ENCODE measurements at regions not wholly inside any gene's neighbourhood (a gene's known extent, or its start where the extent isn't known, plus 50 kb on each side); places are given as distances from the start of the nearest gene placed in this dataset.

DNA sequence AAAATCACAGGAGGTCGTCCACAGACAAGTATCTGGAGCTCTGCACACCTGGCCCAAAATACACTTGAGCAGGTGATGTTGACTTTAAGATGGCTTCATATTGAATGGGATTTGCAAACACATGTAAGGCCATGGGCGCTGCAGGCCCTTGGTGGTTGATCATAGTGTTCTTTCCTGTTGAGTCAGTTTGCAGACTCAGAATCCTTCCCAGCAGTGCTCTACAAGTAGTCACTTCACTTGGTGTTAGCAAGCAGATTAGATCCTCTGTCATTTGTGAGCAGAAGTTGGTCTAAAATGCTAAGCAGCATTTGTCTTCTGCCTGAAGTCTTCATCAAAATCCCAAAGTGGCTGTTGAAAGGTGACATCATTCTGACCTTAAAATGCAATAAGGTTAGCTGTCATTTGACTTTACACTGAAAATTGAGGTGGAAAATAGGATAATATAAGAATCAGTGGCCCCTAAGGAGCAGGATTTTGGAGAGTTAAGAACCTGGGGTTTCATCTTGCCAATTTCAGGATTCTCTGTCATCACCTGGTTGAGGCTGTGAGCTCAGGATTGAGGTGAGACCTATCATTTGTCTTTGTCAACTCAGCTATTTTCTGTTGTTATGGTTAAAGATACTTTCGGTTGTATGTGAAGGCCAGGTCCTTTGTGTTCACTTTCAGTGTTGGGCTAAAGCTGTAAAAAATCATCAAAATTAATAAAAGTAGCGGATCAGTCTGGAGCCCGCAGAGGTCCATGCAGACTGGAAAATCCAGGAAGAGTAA, 114.5 kb downstream of the LRRC70 start:
- FAIRE-seq = no peak
- DNase-seq (ENCODE audit: insufficient read length, low spot score) = no peak

DNA sequence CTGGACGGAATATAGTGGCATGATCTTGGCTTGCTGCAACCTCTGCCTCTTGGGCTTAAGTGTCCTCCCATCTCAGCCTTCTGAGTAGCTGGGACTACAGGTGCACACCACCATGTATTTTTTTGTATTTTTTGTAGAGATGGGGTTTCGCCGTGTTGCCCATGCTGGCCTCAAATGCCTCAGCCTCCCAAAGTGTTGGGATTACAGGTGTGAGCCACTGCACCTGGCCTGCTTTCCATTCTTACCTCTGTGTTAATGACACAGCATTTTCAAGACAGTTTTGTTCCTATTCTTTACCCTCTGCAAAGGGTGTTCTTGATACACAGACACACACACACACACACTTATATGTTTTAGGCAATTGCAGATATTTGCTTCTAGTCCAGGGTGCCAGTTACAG, 113.3 kb downstream of the LRRC70 start:
- FAIRE-seq (no peak), DNase-seq (ENCODE audit: insufficient read length, low spot score) (no peak)

DNA sequence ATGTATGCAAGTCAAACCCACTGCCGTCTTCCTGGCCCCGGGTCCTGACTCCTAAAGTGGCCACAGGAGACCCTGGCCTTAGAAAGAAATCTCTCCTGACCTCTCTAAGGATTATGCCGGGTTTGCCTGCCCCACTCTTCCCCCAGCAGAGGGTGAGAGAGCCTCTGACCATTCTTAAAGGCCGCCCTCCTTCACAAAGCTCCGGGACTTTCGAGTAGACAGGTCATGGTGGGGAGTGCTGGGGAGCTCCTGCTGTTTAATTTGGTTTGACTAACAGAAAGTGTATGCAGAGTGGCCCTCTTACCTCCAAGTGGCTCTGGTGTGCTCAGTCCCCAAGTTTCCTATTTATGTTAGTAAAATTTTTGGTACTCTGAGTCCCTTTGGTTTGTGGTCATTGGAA, 111.8 kb downstream of the LRRC70 start:
- FAIRE-seq (no peak), DNase-seq (ENCODE audit: insufficient read length, low spot score) (no peak)

DNA sequence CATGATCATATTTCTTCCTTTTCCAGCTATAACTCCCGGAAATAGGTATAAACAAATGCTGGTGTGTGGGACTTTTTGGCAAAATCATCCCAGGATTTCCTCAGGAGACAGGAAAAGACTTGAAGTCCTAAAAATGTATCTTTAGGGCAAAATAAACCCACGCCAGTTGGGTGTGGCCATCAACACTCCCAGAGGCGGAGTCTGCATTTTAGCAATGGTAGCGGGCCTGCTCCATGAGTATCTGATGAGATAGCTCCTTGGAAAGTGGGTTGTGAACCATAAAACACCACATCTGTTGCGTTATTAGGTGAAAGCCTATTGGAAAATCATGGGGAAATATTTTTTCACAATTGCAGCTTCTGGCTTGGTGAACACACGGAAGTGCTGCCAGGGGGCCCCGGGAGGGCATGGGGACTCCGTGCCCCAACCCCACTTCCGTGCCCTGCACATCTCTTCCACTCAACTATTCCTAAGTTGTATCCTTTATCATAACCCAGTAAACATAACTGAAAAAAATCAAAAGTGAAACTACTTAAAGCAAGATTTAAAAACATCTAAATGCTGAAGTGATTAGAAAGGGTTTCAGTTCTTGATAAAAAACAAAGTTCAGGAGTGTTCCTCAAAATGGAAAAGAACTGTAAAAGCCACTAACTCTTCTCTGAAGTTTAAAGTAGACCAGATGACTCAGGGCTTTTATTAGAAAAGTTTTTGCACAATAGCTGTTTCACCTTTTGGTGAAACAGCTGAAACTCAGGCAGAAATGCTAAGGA, 111.2 kb downstream of the LRRC70 start:
- DNase-seq (ENCODE audit: insufficient read length, low spot score) = no peak
- FAIRE-seq = no peak

DNA sequence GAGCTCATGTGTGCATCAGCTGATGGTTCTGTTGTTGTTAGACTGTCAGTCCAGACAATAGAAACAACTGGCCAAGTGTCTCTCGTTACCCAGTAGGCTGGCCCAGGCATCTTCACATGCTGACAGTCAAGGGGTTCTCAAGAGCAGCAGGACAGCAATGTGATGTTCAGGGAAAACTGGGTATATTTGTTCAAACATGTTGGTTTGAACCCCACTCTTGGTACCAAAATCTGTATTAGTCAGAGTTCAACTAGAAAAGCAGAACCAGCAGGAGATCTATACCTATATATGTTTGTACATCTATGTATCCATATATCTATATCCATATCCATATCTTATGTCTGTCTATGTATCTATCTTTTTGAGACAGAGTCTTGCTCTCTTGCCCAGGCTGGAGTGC, 108.1 kb downstream of the LRRC70 start:
- DNase-seq (ENCODE audit: insufficient read length, low spot score) = no peak
- no peak for FAIRE-seq

GRCh38 chr5:62685221-62685620, 106.6 kb downstream of the LRRC70 start:
- DNase-seq (ENCODE audit: insufficient read length, low spot score) (no peak), FAIRE-seq (no peak)

DNA sequence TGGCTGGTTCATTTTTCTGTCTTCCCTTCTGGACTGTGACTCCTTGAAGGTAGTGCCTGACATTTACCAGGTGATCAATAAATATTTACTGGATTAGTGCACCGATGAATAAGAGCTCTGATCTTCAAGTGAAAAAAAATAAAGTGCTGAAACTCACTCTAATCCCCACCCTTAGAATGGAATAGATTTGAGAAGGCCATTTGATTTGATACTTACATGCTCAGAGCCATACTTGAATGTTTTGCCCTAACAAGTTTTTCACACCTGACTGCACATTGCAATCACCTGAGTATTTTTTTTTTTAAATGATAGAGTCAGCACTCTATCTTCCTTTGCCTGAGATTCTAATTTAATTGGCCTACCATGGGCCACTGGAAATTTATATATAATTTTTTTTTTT, 105.7 kb downstream of the LRRC70 start:
- DNase-seq (ENCODE audit: insufficient read length, low spot score) (no peak), FAIRE-seq (no peak)

- DNase-seq (ENCODE audit: insufficient read length, low spot score) = no peak
- FAIRE-seq = no peak
Observed at GRCh38 chr5:62682059-62682458, 103.4 kb downstream of the LRRC70 start.

DNA sequence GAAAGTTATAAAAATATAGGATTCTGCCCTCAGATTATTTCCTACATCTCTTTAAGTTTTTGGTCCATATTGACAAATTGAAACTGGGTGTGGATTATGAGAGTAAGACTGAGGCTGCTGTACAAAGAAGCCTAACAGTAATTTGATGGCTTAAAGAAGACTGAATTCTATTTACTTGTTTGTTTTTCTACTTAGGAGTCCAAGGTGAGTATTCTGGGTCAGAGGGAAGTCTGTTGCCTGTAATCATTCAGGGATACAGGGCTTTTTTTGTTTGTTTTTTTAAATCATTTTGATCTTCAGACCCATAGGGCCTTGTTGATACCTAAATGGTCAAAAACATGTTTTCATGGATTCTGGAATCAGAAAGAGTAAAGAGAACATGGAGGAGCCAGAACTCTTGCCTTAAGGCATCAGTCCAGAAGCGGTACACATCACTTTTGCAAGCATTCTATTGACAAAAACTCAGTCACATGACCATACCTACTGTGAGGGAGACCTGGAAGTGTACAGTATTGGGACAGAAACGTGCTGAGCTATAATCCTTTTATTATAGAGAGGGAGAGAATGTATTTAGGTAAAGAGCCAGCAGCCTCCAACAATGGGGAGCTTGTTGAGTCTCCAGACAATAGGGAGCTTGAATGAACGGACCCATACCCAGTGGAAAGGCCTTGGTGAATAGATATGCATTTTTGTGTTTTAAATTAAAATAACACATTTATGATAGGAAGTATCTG, 102.7 kb downstream of the LRRC70 start:
- DNase-seq (ENCODE audit: insufficient read length, low spot score) (no peak), FAIRE-seq (no peak)

GRCh38 chr5:62680121-62680520, 101.5 kb downstream of the LRRC70 start:
- FAIRE-seq = no peak
- DNase-seq (ENCODE audit: insufficient read length, low spot score) = no peak

Measured in HTR-8/SVneo (cell line).